Germinal center (tissue), 1 donor: ENCODE measurements at regions not wholly inside any gene's neighbourhood (a gene's known extent, or its start where the extent isn't known, plus 50 kb on each side); places are given as distances from the start of the nearest gene placed in this dataset.

Experiments
- DNase-seq: peaks from one replicate; pipeline ENCODE4 v3.0.0; 2012; ENCODE audit warnings: mixed read lengths, low spot score

DNA sequence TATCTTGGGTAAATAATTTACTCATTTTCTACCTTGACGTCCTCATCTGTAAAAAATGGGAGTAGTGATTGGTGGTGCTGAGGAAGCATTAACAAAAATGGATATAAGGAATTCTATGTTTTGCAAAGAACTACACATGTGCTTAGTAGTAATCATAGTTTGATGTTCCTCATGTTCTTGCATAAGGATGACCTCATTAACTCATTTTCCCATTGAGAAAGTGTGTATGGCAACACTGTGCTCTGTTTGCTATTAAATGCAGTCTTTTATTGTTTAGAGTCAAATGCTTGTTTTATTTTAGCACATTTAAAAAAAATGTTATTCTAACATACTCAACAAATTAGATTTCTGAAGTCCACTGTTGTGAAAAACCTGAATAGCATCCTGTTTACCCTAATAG, 211.2 kb upstream of the RSPO3 start:
- no peak for DNase-seq

DNA sequence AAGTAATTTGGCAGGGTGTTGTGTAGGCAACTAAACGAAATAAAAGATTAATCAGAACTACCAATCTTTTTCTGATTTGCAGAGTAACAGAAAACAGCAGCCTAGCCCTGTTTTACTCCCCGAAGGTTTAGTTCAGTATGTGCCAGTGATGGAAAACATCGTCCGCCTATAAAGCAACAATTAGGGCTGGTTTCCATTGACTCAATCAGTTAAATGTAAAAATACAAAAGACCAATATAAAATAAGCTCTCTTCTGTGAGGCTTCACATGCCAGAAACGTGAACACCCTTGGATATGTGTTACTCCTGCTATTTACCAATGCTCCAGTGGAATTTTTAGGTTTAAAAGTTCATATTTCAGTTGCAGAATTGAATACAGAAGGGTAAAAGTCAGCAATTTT, 210.5 kb upstream of the RSPO3 start:
- no peak for DNase-seq

DNA sequence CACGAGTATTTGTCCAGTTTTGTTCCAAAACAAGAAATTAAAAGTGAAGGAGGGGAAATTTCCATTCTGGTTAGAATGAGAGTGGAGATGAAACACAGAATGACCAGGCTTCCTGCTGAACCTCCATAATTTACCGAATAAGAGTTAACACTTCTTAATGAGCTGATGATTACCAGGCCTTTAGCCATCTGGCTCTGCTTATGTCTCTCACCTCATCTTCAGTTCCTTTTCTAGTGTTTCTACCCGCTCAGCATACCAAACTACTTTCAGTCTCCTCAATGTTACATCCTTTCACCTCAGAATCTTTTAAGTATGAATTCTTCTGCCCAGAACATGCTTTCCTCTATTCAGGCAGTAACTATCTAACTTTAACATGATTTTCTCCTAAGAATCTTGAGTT, 209.0 kb upstream of the RSPO3 start:
- DNase-seq, result no peak

DNA sequence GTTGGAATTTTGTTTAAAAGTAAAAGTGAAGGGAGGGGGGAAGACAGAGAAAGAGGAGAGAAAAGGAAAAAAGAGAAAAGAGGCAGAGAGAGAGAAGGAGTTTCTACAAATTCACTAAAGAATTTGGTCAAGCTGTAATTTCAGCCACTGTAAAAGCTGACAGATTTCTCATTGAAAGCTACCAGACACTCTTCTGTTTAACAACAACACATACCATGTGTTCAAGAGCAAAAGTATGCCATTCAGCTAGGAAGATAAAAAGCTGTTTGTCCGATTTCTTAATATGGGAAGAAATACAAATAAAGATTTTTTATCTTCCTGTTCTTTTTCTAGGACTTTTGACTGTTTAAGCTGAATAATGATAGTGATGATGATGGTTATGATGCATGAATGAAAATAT, 204.8 kb upstream of the RSPO3 start:
- DNase-seq, result no peak

DNA sequence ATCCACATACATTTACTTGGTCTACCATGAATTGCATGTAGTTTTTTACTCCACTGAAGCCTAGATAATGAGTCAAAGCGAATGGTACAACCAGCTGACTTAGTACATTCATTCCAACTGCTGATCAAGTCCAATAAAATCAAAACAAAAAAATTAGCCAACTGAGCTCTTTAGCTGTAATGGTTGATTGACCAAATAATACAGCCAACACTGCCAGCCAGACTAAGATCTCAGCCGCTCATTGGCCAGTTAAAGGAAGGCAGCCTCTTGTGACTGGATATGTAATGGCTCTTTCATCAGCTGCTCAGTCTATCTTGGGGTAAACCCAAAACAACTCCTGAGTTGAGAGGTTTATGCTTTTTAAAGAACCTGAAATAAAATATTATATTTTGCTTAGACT, 204.3 kb upstream of the RSPO3 start:
- no peak for DNase-seq

DNA sequence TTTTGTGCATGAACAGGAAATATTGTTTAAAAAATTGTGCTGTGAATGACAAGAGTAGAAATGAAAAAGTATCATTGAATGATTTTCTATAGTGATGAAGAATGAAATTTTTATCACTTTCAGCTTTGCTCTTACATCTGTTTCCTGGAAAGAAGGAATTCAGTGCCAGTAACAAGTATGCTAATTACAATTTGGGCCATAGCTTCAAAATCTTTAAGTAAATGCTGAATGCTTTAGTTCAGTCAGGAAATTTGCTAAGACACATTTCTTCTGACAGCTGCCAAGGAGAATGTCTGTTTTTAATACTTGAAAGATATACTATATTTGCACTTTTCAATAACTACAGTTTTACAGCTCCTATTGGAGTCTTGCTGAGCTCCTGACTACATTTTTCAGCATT, 203.7 kb upstream of the RSPO3 start:
- DNase-seq, result no peak

DNA sequence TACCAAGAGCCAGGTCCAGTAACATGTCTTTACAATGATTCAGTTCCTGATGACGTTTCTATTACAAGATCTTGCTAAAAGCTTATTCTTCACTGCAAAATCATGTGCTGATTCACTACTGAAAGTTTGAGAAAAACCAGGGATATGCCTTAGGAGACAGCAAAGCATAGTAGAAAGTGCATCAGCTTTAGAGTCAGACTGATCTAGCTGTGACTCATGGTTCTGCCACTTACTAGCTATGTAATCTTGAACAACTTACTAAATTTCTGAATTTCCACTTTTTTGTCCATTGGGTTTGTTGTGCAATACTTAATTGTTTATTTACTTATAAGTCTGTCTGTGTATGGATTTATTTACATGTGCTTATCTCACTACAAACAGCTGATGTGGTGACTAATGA, 198.5 kb upstream of the RSPO3 start:
- DNase-seq, result no peak

DNA sequence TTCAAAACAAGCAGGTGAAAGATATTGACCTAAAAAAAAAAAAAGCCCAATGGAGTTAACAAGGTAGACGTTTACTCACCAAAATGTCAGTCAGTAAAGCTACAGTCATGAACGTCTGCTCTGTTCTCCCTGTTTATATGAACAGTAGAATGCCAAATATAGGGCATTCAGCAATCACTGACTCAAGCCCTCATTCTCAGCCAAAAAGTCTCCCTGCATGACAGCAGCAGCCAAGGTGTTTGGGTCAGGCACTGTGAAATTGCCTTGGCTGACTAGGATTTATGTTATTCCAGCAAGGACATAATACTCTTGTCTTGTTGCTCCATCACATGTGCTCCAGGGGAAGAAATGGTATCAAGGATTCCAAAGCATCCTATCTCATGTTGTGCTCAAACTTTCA, 194.7 kb upstream of the RSPO3 start:
- DNase-seq, result no peak

DNA sequence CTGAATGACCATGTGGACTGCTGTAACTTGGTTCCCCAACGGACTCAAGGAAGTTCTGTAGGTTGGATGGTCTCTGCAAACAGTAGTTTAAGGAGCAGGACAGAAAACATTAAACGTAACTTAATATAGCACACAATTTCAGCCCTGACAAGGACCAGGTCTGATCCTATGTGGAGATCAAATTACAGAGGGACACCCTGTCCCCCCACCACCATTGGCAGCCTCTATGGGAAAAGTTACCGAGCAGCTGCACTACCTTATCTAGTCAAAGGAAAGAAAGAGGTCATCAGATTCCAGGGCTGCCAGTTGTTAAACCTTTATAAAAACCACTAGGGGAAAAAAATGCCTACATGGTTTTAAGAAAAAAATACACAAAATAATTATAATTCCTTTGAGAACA, 191.5 kb upstream of the RSPO3 start:
- DNase-seq, result no peak

DNA sequence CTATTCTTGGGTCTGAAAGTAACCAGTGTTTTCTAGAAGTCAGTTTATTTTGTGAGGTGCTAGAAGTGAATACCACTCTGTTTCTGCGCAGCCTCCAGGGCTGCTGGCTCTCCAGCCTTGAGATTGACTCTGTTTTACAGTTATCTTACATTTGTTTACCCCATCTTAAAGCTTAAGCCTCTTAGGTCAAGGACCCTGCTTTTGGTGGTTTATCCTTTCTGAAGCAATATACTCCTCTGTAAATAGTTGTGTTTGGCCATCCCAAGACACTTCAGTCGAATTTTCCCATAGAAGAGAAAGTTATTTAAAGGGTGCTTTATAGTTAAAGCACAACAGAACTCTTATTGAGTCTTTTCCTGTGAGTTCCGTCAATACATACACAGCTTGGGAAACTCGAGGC, 190.6 kb upstream of the RSPO3 start:
- DNase-seq, result no peak

DNA sequence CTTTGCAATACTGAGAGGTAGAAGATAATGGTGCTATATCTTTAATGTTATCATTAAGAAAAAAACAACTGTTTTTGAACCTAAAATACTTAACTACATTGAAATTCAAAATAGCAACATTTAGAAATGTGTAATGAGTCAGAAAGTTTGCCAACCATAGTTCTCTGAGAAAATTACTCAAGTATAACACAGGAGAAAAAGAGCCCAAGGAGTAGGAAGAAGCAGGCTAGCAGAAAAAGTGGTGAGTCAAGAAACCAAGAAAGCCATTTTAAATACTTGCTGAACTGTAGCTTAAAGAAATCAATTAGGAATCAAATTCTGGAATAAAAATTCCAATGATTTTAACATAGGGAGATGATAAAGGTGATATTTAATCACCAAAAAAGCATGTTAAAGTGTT, 181.0 kb upstream of the RSPO3 start:
- no peak for DNase-seq

DNA sequence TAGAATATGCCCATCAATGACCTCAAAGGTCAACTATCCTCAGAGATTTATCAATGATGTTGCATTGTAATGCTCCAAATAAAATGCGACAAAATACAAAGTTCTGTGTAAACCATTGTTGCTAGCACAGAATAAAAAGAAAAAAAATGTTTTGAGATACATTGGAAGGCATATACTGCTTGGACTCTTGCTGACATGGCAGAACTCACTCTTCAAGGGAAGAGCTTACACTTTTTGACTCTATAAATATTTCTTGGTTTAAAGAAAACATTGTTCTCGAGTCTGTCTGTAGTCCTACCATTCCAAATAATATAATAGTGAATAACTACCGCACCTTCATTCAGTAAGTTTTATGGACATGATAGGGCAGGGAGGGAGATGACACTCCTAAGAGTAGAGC, 178.7 kb upstream of the RSPO3 start:
- DNase-seq, result no peak

DNA sequence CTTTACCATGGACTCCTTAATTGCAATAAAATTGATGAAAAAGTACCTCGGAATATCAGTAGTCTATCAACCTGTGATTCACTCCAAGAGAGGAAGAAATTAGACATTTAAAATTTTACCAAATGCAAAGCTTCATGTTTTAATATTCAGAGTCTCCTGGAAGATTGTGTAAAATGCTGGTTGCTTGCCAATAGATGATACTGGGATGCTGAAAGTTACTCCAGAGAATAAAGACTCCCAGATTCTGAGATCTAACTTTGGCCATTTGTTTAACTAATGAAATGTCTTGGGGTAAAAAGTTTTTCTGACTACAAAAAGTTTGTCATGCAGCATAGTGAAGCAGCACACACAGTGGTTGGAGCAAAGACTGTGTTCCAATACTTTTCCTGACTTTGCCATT, 176.7 kb upstream of the RSPO3 start:
- no peak for DNase-seq

DNA sequence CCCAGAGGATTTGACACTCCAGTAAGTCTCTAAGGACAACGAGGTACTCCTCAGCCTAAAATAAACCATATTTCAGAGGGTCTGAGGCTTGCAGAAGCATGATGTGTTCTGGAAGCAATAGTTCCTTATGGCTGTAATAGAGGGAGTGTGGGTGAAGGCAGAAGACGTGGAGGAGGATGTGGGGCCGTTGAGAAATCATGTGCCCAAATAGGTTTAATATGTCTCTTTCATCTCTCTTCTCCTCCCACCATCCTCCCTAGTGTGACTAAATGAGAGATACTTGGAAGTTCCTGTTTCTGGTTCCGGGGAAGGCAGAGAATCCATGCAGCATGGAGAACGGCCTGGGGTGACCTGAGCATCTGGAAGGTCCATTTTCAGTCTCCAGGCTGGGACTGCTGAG, 174.0 kb upstream of the RSPO3 start:
- DNase-seq, result no peak

DNA sequence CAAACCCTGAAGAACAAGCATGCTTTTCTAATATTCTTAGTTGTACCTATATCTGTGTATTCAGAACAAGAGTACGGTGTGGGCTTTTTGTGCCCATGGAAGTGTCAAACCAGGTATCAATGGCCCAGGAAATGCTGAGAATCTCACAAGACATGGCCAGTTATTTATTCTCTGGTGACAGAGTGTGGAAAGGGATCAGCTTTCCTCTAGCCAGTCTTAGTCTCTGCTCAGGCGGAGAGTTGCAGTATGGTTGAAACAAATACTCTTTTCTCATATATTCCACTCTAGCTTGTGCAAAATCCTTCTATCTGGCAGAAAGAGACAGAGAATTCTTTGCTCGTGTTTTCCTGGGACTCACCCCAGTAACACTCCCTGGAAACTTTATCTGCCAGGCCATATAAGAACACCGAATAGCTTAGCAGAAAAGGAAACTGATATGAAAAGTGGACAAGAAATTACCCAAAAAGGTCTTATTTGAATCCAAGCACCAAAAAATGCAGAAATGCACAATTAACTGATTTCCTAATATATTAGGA, 173.3 kb upstream of the RSPO3 start:
- no peak for DNase-seq

DNA sequence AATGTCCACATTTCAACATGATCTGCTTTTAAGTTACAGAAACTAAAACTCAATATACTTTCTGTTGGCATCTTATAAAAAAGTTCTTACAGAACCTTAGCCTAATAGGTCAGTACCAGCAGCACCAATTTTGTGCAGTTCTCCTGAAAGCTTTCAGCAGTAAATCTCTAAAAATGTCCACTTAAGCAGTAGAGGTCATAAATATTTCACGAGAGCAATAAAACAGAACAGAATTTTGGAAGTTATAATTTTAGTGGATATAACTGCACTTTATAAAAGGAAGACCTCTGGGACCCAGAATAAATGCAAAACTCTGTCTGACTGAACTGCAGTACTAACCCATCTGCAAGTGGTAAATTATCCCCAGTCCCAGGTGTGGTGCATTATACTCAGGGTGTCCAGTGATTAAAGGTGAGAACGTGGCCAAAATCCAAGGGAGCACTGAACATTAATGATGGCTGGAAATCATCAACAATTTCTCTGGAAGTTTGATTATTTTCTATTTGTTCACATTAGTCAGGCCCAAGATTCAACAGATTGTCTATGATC, 172.6 kb upstream of the RSPO3 start:
- DNase-seq, result no peak

DNA sequence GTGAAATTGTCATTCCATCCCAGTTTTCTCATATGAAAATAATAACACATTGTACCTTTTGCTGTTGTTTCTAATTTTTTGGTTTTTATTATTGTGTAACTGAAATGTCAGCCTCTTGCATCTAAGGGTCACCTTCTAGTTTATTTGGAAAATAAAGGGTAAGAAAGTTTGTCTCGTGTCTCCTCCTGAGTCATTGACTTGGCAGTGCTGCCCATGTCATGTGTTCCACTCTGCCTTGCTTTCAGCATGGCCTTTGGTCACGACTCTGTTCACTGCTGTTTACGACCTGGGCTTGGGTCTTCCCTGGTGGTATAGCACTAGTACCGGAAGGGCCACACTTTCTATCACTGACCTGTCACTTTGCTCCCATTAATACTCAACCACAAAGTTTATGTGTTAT, 171.4 kb upstream of the RSPO3 start:
- no peak for DNase-seq

DNA sequence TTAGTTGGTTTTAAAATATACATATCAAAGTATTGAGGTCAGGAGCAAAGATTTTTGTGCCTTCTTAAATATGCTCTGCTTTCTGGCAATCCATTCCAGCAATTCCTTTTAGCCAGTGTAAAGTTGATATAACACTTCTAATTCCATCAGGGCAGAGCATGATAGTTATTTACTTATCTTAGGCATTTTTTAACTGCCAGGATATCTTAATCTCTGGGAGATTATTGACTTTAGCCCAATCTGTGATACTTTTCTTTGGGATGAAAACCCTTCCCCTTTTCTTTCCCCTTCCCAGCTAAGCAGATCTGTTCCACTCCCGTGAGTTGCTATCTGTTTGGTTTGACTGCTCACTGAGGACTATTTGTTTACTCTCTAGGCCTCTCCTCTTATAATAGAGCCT, 168.7 kb upstream of the RSPO3 start:
- no peak for DNase-seq

DNA sequence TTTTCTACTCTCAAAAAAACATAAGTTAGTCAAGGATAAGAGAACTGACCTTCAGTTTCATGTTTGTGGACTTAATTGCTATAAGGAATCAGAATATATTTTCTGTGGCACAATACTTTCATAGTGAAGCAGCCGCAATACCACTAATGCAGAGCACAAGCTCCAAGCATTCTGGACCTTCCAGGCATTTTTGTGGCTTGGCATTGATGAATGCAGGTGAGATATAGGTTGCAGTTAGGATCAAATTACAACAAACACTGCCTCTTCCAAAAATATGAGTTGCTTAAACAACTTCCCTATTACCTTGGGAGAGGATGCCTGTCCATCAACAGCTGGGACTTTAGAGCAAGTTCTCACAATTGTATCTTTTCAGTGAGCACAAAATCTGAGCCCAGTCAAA, 162.8 kb upstream of the RSPO3 start:
- DNase-seq, result no peak

DNA sequence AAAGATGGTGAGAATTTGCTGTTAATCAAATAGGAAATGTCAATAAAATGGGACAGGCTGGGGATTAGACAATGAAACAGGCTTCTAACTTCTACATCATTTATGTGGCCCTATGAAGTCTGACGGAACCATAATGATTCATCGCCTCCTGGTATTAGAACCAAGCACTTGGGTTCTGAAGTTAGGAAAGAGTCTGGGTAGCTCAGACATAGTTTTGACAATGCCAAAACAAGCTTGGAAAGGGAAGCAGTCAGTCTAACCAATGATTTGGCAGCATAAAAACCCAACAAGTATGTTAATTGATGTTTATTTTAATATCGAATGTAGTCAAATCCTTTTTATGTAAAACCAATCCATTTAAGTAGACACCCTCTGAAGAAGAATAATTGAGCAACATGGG, 160.8 kb upstream of the RSPO3 start:
- DNase-seq, result no peak

DNA sequence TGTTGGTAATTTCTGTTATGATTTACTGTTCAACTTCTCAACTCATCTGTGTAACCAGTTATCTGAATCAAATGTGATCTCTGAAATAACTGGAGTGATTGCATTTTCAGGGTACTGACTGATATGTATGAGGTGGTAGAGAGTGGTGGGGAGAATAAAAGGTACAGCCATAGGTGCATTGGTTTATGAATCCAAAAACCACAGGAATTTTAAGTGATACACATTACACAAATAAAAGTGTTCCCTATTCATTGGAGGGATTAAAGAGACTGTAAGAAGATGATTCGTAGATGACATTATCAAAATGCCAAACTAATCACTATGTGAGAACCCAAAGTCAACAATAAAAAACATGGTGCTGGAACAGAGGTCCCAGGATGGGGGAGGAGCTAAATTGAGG, 158.7 kb upstream of the RSPO3 start:
- DNase-seq, result no peak

DNA sequence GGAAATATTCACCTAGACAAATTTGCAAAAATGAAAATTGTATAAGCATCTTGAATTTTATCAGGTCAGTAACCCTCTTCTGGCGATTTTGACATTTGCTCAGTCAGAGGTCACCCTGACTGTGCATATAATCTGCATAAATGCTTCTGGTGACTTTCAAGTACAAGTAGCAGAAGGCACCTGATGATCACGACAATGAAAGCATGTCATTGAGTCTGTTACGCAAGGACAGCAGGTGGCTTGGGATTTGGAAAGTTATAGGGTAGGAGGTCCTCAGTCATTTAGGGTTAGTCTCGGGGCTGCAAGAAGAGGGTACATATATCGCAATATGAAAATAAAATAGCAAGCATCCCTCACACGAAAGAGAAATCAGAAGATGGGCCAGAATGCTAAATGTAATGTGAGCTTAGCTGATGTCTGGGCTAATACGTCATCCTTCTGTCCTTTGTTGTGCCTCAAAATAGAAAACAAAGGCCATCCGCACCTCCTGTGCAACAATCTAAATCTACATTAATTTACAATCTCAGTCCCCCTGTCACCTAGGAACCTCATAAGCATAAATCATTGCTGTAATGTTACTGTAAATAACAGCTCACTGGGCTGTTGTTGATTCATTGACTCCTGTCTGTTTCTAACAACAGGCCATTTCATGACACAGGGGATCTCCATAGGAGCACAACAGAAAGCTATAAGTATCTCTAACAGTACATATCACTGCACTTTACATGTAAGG, 155.2 kb upstream of the RSPO3 start:
- no peak for DNase-seq

DNA sequence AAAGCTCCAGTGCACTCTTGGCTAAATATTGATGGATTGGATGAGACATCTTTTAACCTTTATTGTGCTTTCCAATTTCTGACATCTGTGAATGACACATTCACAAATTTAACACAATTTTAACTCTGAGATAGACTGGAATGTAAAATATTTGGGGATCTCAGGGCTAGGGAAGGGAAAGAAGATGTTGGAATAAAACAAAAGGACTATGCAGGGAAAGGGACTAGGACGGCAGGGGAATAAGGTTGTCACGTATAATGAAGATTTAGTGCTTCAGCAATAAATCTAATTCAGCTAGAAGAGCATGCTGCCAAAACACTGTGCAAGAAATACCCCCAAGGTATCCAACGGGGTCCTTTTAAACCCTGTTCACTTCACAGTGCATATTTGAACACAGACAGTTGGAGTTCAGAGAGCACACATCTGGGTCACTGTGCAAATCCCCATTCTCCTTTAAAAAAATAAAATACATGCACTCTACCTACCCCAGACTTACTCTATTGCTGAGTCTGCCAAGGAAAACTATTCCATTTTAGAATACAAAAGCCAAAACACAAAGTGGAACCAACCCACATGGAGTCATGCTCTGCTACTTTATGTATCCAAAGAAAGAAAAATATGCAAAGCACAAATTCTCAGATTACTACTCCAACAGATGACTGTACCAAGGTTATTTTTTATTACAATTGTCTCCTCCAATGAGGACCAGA, 151.0 kb upstream of the RSPO3 start:
- DNase-seq, result no peak
